H9 (cell line): ENCODE measurements at regions not wholly inside any gene's neighbourhood (a gene's known extent, or its start where the extent isn't known, plus 50 kb on each side); places are given as distances from the start of the nearest gene placed in this dataset.

Experiments
- DNase-seq: peaks from one replicate; pipeline ENCODE4 v3.0.0-alpha.2; 2017
- H2AFZ ChIP-seq: one replicate; pipeline ENCODE4 v1.6.1; 2013; ENCODE audit warnings: mild to moderate bottlenecking, low read length, control low read depth, moderate library complexity
- H2AK5ac ChIP-seq: 2 replicates; pipeline ENCODE4 v1.6.1; 2013; ENCODE audit warnings: low read length, control low read depth, mixed read lengths; ENCODE audit not compliant: insufficient read length
- H2BK120ac ChIP-seq: one replicate; pipeline ENCODE4 v1.6.1; 2013; ENCODE audit warnings: low read depth, mild to moderate bottlenecking, low read length, control low read depth, inconsistent platforms; ENCODE audit not compliant: poor library complexity, severe bottlenecking
- H2BK12ac ChIP-seq: 2 replicates; pipeline ENCODE4 v1.6.1; 2013; ENCODE audit warnings: low read length, control low read depth, mixed read lengths, low read depth; ENCODE audit not compliant: insufficient read length
- H2BK15ac ChIP-seq: 2 replicates; pipeline ENCODE4 v1.6.1; 2013; ENCODE audit warnings: low read depth, low read length, control low read depth
- H2BK20ac ChIP-seq: one replicate; pipeline ENCODE4 v1.6.1; 2013; ENCODE audit warnings: low read depth, mild to moderate bottlenecking, low read length, control low read depth, inconsistent platforms; ENCODE audit not compliant: poor library complexity, severe bottlenecking
- H2BK5ac ChIP-seq: 2 replicates; pipeline ENCODE4 v1.6.1; 2013; ENCODE audit warnings: low read length, control low read depth, mixed read lengths; ENCODE audit not compliant: insufficient read length
- H3K14ac ChIP-seq: 2 replicates; pipeline ENCODE4 v1.6.1; 2013; ENCODE audit warnings: low read length, control low read depth; ENCODE audit not compliant: insufficient read depth
- H3K18ac ChIP-seq: 2 replicates; pipeline ENCODE4 v1.6.1; 2013; ENCODE audit warnings: low read depth, mild to moderate bottlenecking, mixed read lengths, low read length, control low read depth; ENCODE audit not compliant: insufficient read length
- H3K23ac ChIP-seq: 2 replicates; pipeline ENCODE4 v1.6.1; 2013; ENCODE audit warnings: low read length, control low read depth, mixed read lengths, low read depth; ENCODE audit not compliant: insufficient read length
- H3K23me2 ChIP-seq: 2 replicates; pipeline ENCODE4 v1.6.1; 2013; ENCODE audit warnings: low read depth, mild to moderate bottlenecking, mixed read lengths, low read length, control low read depth; ENCODE audit not compliant: insufficient read length, poor library complexity, severe bottlenecking
- H3K27ac ChIP-seq: 2 replicates; pipeline ENCODE4 v1.5.1; 2013; ENCODE audit warnings: low read length, control low read depth, mixed read lengths, low read depth; ENCODE audit not compliant: insufficient read length
- H3K27me3 ChIP-seq: 2 replicates; pipeline ENCODE4 v1.6.1; 2013; ENCODE audit warnings: low read length, control low read depth, inconsistent platforms; ENCODE audit not compliant: insufficient read depth
- H3K4ac ChIP-seq: 2 replicates; pipeline ENCODE4 v1.6.1; 2013; ENCODE audit warnings: low read depth, mild to moderate bottlenecking, control low read depth, inconsistent platforms, low read length, moderate library complexity
- H3K4me1 ChIP-seq: 2 replicates; pipeline ENCODE4 v1.6.1; 2013; ENCODE audit warnings: low read length, control low read depth, inconsistent platforms; ENCODE audit not compliant: insufficient read depth
- H3K4me2 ChIP-seq: 2 replicates; pipeline ENCODE4 v1.6.1; 2013; ENCODE audit warnings: low read length, control low read depth, mixed read lengths; ENCODE audit not compliant: insufficient read length, insufficient read depth
- H3K56ac ChIP-seq: 2 replicates; pipeline ENCODE4 v1.6.1; 2013; ENCODE audit warnings: low read depth, mild to moderate bottlenecking, mixed read lengths, low read length, control low read depth; ENCODE audit not compliant: insufficient read length
- H3K79me1 ChIP-seq: 2 replicates; pipeline ENCODE4 v1.6.1; 2013; ENCODE audit warnings: low read depth, mild to moderate bottlenecking, moderate library complexity, low read length, control low read depth, inconsistent platforms; ENCODE audit not compliant: insufficient read depth, poor library complexity, severe bottlenecking
- H3K79me2 ChIP-seq: 2 replicates; pipeline ENCODE4 v1.6.1; 2013; ENCODE audit warnings: low read length, control low read depth, inconsistent platforms; ENCODE audit not compliant: insufficient read depth
- H3K9ac ChIP-seq: 2 replicates; pipeline ENCODE4 v1.6.1; 2013; ENCODE audit warnings: low read length, control low read depth, mixed read lengths; ENCODE audit not compliant: insufficient read length; ENCODE audit errors: extremely low read depth
- H3K9me3 ChIP-seq: one replicate; pipeline ENCODE4 v1.6.1; 2013; ENCODE audit warnings: low read depth, low read length, inconsistent platforms; ENCODE audit not compliant: control insufficient read depth
- H3T11ph ChIP-seq: one replicate; pipeline ENCODE4 v1.6.1; 2013; ENCODE audit warnings: mild to moderate bottlenecking, low read length, control low read depth, inconsistent platforms
- H4K20me1 ChIP-seq: one replicate; pipeline ENCODE4 v1.6.1; 2013; ENCODE audit not compliant: control insufficient read depth, insufficient read length, insufficient read depth
- H4K5ac ChIP-seq: 2 replicates; pipeline ENCODE4 v1.6.1; 2013; ENCODE audit warnings: low read depth, mild to moderate bottlenecking, mixed read lengths, low read length, control low read depth; ENCODE audit not compliant: insufficient read length
- H4K8ac ChIP-seq: replicated peaks from 2 replicates; pipeline ENCODE4 v1.6.1; 2013; ENCODE audit warnings: low read length, control low read depth, mixed read lengths, low read depth; ENCODE audit not compliant: insufficient read length
- H4K91ac ChIP-seq: 2 replicates; pipeline ENCODE4 v1.6.1; 2013; ENCODE audit warnings: low read depth, mild to moderate bottlenecking, moderate library complexity, mixed read lengths, low read length, control low read depth; ENCODE audit not compliant: insufficient read length
- H3K27ac Mint-ChIP-seq, 3 experiments: 2 replicates in 2 of 3; 3 replicates in 1 of 3; pipeline ENCODE4 v1.8.0; 2020 to 2021; ENCODE audit warnings: mixed read lengths in 3 of 3, mild to moderate bottlenecking in 1 of 3, moderate library complexity in 1 of 3
- H3K27me3 Mint-ChIP-seq: 2 replicates; pipeline ENCODE4 v1.8.0; 2021; ENCODE audit warnings: low read depth, mild to moderate bottlenecking, moderate library complexity, mixed read lengths
- H3K36me3 Mint-ChIP-seq, 3 experiments: 2 replicates in 2 of 3; 3 replicates in 1 of 3; pipeline ENCODE4 v1.8.0; 2020 to 2021; ENCODE audit warnings: low read depth in 3 of 3, mixed read lengths in 3 of 3; ENCODE audit not compliant: insufficient read depth in 1 of 3
- H3K4me1 Mint-ChIP-seq, 2 experiments: 2 replicates each; pipeline ENCODE4 v1.8.0; 2020; ENCODE audit warnings: mixed read lengths in 2 of 2
- H3K4me3 Mint-ChIP-seq, 2 experiments: 2 replicates in 1 of 2; 3 replicates in 1 of 2; pipeline ENCODE4 v1.8.0; 2020 to 2021; ENCODE audit warnings: mild to moderate bottlenecking in 2 of 2, mixed read lengths in 2 of 2, moderate library complexity in 1 of 2
- H3K9me3 Mint-ChIP-seq, 2 experiments: 2 replicates in 1 of 2; 3 replicates in 1 of 2; pipeline ENCODE4 v1.8.0; 2020; ENCODE audit warnings: mild to moderate bottlenecking in 2 of 2, mixed read lengths in 2 of 2, moderate library complexity in 1 of 2
- WGBS: extraction: QIAGEN DNeasy Blood & Tissue Kit; methylation state at CpG from one replicate; pipeline ENCODE4 v1.1.7; 2013; ENCODE audit warnings: missing lambda C conversion rate, low lambda C conversion rate, mixed read lengths; ENCODE audit not compliant: insufficient read length; ENCODE audit errors: extremely low coverage; 5-methylcytosine and 5-hydroxymethylcytosine counted together
- TF ChIP-seq, protein P1 (sequence below): fragments of 200-600 bp; sonication (generic); conservative IDR thresholded peaks from 3 replicates; pipeline ENCODE4 v1.8.0; 2021; ENCODE audit warnings: antibody characterized with exemption, mild to moderate bottlenecking

DNA sequence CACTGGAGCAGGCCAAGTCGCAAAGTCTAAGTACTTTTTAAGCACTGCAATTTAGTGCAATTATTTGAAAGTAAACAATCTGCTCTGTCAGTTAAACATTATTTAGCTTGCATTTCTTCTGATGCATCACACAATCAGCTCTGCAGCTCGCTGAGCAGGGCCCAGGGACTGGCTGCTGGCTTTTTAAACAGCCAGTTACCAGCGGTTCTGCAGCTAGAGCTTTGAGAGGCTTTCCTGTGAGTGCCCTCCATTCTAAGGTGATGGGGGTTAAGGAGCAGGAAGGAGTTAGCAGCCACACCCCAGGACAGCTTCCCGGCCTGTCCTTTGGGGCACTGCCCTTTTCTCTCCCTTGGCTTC, 154.3 kb downstream of the SALL1 start:
- Histone ChIP-seq H3K23me2 (no peaks in the 10 kb centered on the region), H3K4me2 (no peak overlapping the region), H3K23ac (no peak overlapping the region), H3K27ac (no peak overlapping the region), H3K56ac (no peak overlapping the region), H2BK12ac (no peak overlapping the region), H3K9me3 (no peaks in the 10 kb centered on the region), H4K91ac (no peak overlapping the region), H3K4ac (no peak overlapping the region), H2AK5ac (no peak overlapping the region), H3K9ac (no peak overlapping the region), H2BK5ac (no peak overlapping the region), H3K4me1 (no peaks in the 10 kb centered on the region), H3K79me1 (no peaks in the 10 kb centered on the region), H4K20me1 (no peaks in the 10 kb centered on the region), H3K14ac (no peak overlapping the region), H3K79me2 (no peaks in the 10 kb centered on the region), H2BK15ac (no peak overlapping the region), H3T11ph (no peak overlapping the region), H2AFZ (no peak overlapping the region), H3K27me3 (no peaks in the 10 kb centered on the region), H2BK20ac (no peak overlapping the region), H4K5ac (no peak overlapping the region), H4K8ac (no peak overlapping the region), H2BK120ac (no peak overlapping the region), H3K18ac (no peak overlapping the region)
- no peak overlapping the region for H3K27ac Mint-ChIP-seq
- TF ChIP-seq, protein P1, sequence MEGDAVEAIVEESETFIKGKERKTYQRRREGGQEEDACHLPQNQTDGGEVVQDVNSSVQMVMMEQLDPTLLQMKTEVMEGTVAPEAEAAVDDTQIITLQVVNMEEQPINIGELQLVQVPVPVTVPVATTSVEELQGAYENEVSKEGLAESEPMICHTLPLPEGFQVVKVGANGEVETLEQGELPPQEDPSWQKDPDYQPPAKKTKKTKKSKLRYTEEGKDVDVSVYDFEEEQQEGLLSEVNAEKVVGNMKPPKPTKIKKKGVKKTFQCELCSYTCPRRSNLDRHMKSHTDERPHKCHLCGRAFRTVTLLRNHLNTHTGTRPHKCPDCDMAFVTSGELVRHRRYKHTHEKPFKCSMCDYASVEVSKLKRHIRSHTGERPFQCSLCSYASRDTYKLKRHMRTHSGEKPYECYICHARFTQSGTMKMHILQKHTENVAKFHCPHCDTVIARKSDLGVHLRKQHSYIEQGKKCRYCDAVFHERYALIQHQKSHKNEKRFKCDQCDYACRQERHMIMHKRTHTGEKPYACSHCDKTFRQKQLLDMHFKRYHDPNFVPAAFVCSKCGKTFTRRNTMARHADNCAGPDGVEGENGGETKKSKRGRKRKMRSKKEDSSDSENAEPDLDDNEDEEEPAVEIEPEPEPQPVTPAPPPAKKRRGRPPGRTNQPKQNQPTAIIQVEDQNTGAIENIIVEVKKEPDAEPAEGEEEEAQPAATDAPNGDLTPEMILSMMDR: no peak
- no peak overlapping the region for H3K4me3 Mint-ChIP-seq
- H3K4me1 Mint-ChIP-seq: peaks cover 3 to 6% of the 10 kb centered on the region in 2 experiments; a peak in 3 of 4 replicates
- H3K36me3 Mint-ChIP-seq: no peaks in the 10 kb centered on the region
- WGBS: no CpG with 5 or more reads among the region's 4 CpGs
- DNase-seq: no peak
- H3K27me3 Mint-ChIP-seq: peaks cover 2% of the 10 kb centered on the region; the same call in 1 of the 2 replicates
- no peaks in the 10 kb centered on the region for H3K9me3 Mint-ChIP-seq
